ENCODE measurements at regions not wholly inside any gene's neighbourhood (a gene's known extent, or its start where the extent isn't known, plus 50 kb on each side); places are given as distances from the start of the nearest gene placed in this dataset.
"Not testable (repeated sequence)": the region's sequence is repeated elsewhere in the genome, so short reads cannot be mapped to it uniquely, and the experiment has no call there.

- no peak for DNase-seq (ENCODE audit: low read depth)
Observed at GRCh38 chrX:112367065-112367464, 284.5 kb upstream of the TRPC5 start.

- no peak for DNase-seq (ENCODE audit: low read depth)
Observed at GRCh38 chrX:112359906-112360305, 277.3 kb upstream of the TRPC5 start.

GRCh38 chrX:112355931-112356330 lies 273.4 kb upstream of the TRPC5 start:
- no peak for DNase-seq (ENCODE audit: low read depth)

GRCh38 chrX:112341598-112341997 lies 259.0 kb upstream of the TRPC5 start:
- no peak for DNase-seq (ENCODE audit: low read depth)

- no peak for DNase-seq (ENCODE audit: low read depth)
Observed at GRCh38 chrX:112313201-112313600, 230.6 kb upstream of the TRPC5 start.

- DNase-seq (ENCODE audit: low read depth) = no peak
Observed at GRCh38 chrX:112306027-112306426, 223.5 kb upstream of the TRPC5 start.

GRCh38 chrX:112279940-112280339 lies 197.4 kb upstream of the TRPC5 start:
- DNase-seq (ENCODE audit: low read depth) = no peak

GRCh38 chrX:112270991-112271390 lies 188.4 kb upstream of the TRPC5 start:
- no peak for DNase-seq (ENCODE audit: low read depth)

GRCh38 chrX:112266136-112266535 lies 183.6 kb upstream of the TRPC5 start:
- no peak for DNase-seq (ENCODE audit: low read depth)

GRCh38 chrX:112259375-112259774 lies 176.8 kb upstream of the TRPC5 start:
- no peak for DNase-seq (ENCODE audit: low read depth)

- no peak for DNase-seq (ENCODE audit: low read depth)
Observed at GRCh38 chrX:112254896-112255295, 172.3 kb upstream of the TRPC5 start.

GRCh38 chrX:112247714-112248113 lies 165.1 kb upstream of the TRPC5 start:
- no peak for DNase-seq (ENCODE audit: low read depth)

- no peak for DNase-seq (ENCODE audit: low read depth)
Observed at GRCh38 chrX:112235547-112235946, 153.0 kb upstream of the TRPC5 start.

GRCh38 chrX:112233164-112233563 lies 150.6 kb upstream of the TRPC5 start:
- no peak for DNase-seq (ENCODE audit: low read depth)

GRCh38 chrX:112226795-112227194 lies 144.2 kb upstream of the TRPC5 start:
- not testable (repeated sequence) for DNase-seq (ENCODE audit: low read depth)

GRCh38 chrX:112223391-112223790 lies 140.8 kb upstream of the TRPC5 start:
- no peak for DNase-seq (ENCODE audit: low read depth)

GRCh38 chrX:112218388-112218787 lies 135.8 kb upstream of the TRPC5 start:
- no peak for DNase-seq (ENCODE audit: low read depth)

- peak; percentile 0 for DNase-seq (ENCODE audit: low read depth)
Observed at GRCh38 chrX:112211459-112211858, 128.9 kb upstream of the TRPC5 start.

- no peak for DNase-seq (ENCODE audit: low read depth)
Observed at GRCh38 chrX:112197840-112198239, 115.3 kb upstream of the TRPC5 start.

GRCh38 chrX:112190646-112191045 lies 108.1 kb upstream of the TRPC5 start:
- DNase-seq (ENCODE audit: low read depth) = no peak

- DNase-seq (ENCODE audit: low read depth) = not testable (repeated sequence)
Observed at GRCh38 chrX:112181361-112181760, 98.8 kb upstream of the TRPC5 start.

GRCh38 chrX:112164420-112164819 lies 81.8 kb upstream of the TRPC5 start:
- DNase-seq (ENCODE audit: low read depth) = no peak

- no peak for DNase-seq (ENCODE audit: low read depth)
Observed at GRCh38 chrX:112163906-112164305, 81.3 kb upstream of the TRPC5 start.

- no peak for DNase-seq (ENCODE audit: low read depth)
Observed at GRCh38 chrX:112148397-112148796, 65.8 kb upstream of the TRPC5 start.

GRCh38 chrX:112147206-112147605 lies 64.6 kb upstream of the TRPC5 start:
- peak; percentile 0 for DNase-seq (ENCODE audit: low read depth)
